ENCODE measurements at regions not wholly inside any gene's neighbourhood (a gene's known extent, or its start where the extent isn't known, plus 50 kb on each side); places are given as distances from the start of the nearest gene placed in this dataset.

GRCh38 chr2:11030036-11030435 lies 118.3 kb downstream of the KCNF1 start:
- no peak for DNase-seq (ENCODE audit: low spot score in 2 of 2)
- intact Hi-C loops (cut with DNase I; ENCODE audit: low total_unique reads) = no loop called here
- H3K4me3 ChIP-seq (ENCODE audit: low read depth, poor library complexity, severe bottlenecking) = no peak overlapping the region
- 81 to 82% methylated on average over 7 of the region's 7 CpGs for WGBS, 2 donors
- TF ChIP-seq CTCF (IDR thresholded peaks at IDR 0.05) = no peak
- TF ChIP-seq POLR2A (IDR thresholded peaks at IDR 0.05) = no peak

GRCh38 chr2:11030909-11031308 lies 119.2 kb downstream of the KCNF1 start:
- 55 to 58% methylated on average over 4 of the region's 4 CpGs for WGBS, 2 donors
- intact Hi-C loops (cut with DNase I; ENCODE audit: low total_unique reads) = no loop called here
- H3K4me3 ChIP-seq (ENCODE audit: low read depth, poor library complexity, severe bottlenecking) = no peak overlapping the region
- no peak for TF ChIP-seq POLR2A (IDR thresholded peaks at IDR 0.05)
- TF ChIP-seq CTCF (IDR thresholded peaks at IDR 0.05) = no peak
- peak in 1 of 2 donors; percentile 25 for DNase-seq (ENCODE audit: low spot score in 2 of 2)

- 56 to 64% methylated on average over 1 of the region's 1 CpG for WGBS, 2 donors
- intact Hi-C loops (cut with DNase I; ENCODE audit: low total_unique reads) = no loop called here
Measured at GRCh38 chr2:11031876-11032275, 120.1 kb downstream of the KCNF1 start.

GRCh38 chr2:11032396-11032795 lies 120.7 kb downstream of the KCNF1 start:
- TF ChIP-seq CTCF (IDR thresholded peaks at IDR 0.05) (no peak), POLR2A (IDR thresholded peaks at IDR 0.05) (no peak)
- intact Hi-C loops (cut with DNase I; ENCODE audit: low total_unique reads) = no loop called here
- DNase-seq (ENCODE audit: low spot score in 2 of 2) = peak in 1 of 2 donors; percentile 34
- WGBS, 2 donors = 58% methylated on average over 2 of the region's 2 CpGs
- no peak overlapping the region for H3K4me3 ChIP-seq (ENCODE audit: low read depth, poor library complexity, severe bottlenecking)

More at GRCh38 chr2:11031876-11032275, 120.1 kb downstream of the KCNF1 start:
- DNase-seq (ENCODE audit: low spot score in 2 of 2) = no peak
- TF ChIP-seq CTCF (IDR thresholded peaks at IDR 0.05) (no peak), POLR2A (IDR thresholded peaks at IDR 0.05) (no peak)
- H3K4me3 ChIP-seq (ENCODE audit: low read depth, poor library complexity, severe bottlenecking) = no peak overlapping the region

GRCh38 chr2:11033114-11033513 lies 121.4 kb downstream of the KCNF1 start:
- no peak for DNase-seq (ENCODE audit: low spot score in 2 of 2)
- WGBS, 2 donors = 92 to 94% methylated on average over 1 of the region's 1 CpG
- TF ChIP-seq POLR2A (IDR thresholded peaks at IDR 0.05) (no peak), CTCF (IDR thresholded peaks at IDR 0.05) (no peak)
- intact Hi-C loops (cut with DNase I; ENCODE audit: low total_unique reads) = no loop called here
- no peak overlapping the region for H3K4me3 ChIP-seq (ENCODE audit: low read depth, poor library complexity, severe bottlenecking)

- WGBS, 2 donors = 86 to 90% methylated on average over 1 of the region's 1 CpG
- DNase-seq (ENCODE audit: low spot score in 2 of 2) = no peak
- no peak overlapping the region for H3K4me3 ChIP-seq (ENCODE audit: low read depth, poor library complexity, severe bottlenecking)
- intact Hi-C loops (cut with DNase I; ENCODE audit: low total_unique reads) = no loop called here
- TF ChIP-seq POLR2A (IDR thresholded peaks at IDR 0.05) (no peak), CTCF (IDR thresholded peaks at IDR 0.05) (no peak)
Measured at GRCh38 chr2:11038641-11039040, 116.6 kb upstream of the SLC66A3 start.
